Gastroesophageal sphincter (tissue), 4 donors: ENCODE measurements at regions not wholly inside any gene's neighbourhood (a gene's known extent, or its start where the extent isn't known, plus 50 kb on each side); places are given as distances from the start of the nearest gene placed in this dataset.
"Not testable (repeated sequence)": the region's sequence is repeated elsewhere in the genome, so short reads cannot be mapped to it uniquely, and the experiment has no call there.

Experiments used
- ATAC-seq: fragments of 150-250 bp; one replicate; pipeline ENCODE4 v1.9.1; 2016; ENCODE audit warnings: mild to moderate bottlenecking, moderate library complexity
- H3K27ac ChIP-seq, 4 donors: fragments of 200-600 bp; sonication (generic) in 3 of 4; 1 replicate in 3 of 4; 2 replicates in 1 of 4; pipeline ENCODE4 v1.5.1; 2016 to 2019
- H3K27me3 ChIP-seq: fragments of 200-600 bp; sonication (generic); one replicate; pipeline ENCODE4 v1.5.1; 2019
- H3K36me3 ChIP-seq, 2 donors: fragments of 200-600 bp; sonication (generic); one replicate each; pipeline ENCODE4 v1.5.1; 2019; ENCODE audit warnings: control low read depth in 1 of 2
- H3K4me1 ChIP-seq, 3 donors: fragments of 200-600 bp; sonication (generic); 1 replicate in 2 of 3; 2 replicates in 1 of 3; pipeline ENCODE4 v1.5.1; 2016 to 2019; ENCODE audit warnings: control low read depth in 2 of 3
- H3K4me3 ChIP-seq, 2 donors: fragments of 200-600 bp; sonication (generic); one replicate each; pipeline ENCODE4 v1.5.1; 2019; ENCODE audit warnings: mild to moderate bottlenecking in 1 of 2, moderate library complexity in 1 of 2
- H3K9me3 ChIP-seq, 3 donors: fragments of 200-600 bp; sonication (generic); one replicate each; pipeline ENCODE4 v1.5.1; 2017 to 2019; ENCODE audit warnings: control low read depth in 2 of 3
- CTCF ChIP-seq, 4 experiments: fragments of 200-600 bp in 2 of 4; fragments of 450-650 bp in 2 of 4; sonication (generic) in 1 of 4; IDR thresholded peaks; one replicate each; pipeline ENCODE4 v1.5.1; 2017 to 2019; ENCODE audit warnings: antibody characterized with exemption in 4 of 4, mild to moderate bottlenecking in 2 of 4, moderate library complexity in 2 of 4
- EP300 ChIP-seq: sonication (generic); formaldehyde crosslinking; IDR thresholded peaks from one replicate; pipeline ENCODE4 v1.6.1; 2017; ENCODE audit warnings: antibody characterized with exemption, mild to moderate bottlenecking
- POLR2A ChIP-seq, 2 donors: fragments of 450-650 bp; IDR thresholded peaks; one replicate each; pipeline ENCODE4 v1.6.1; 2017; ENCODE audit warnings: antibody characterized with exemption in 2 of 2, mild to moderate bottlenecking in 2 of 2, moderate library complexity in 1 of 2
- POLR2AphosphoS5 ChIP-seq: sonication (generic); formaldehyde crosslinking; IDR thresholded peaks from one replicate; pipeline ENCODE4 v1.6.1; 2017; ENCODE audit warnings: antibody characterized with exemption
- WGBS, 2 donors: methylation state at CpG; one replicate each; pipeline ENCODE4 v1.1.5; 2018; ENCODE audit warnings: low coverage in 1 of 2; 5-methylcytosine and 5-hydroxymethylcytosine counted together

- 88 to 95% methylated on average over 4 to 5 of the region's 6 CpGs for WGBS, 2 donors
- no peak overlapping the region for H3K27ac ChIP-seq
- no peaks in the 10 kb centered on the region for H3K4me1 ChIP-seq
- no peak for ATAC-seq
- H3K36me3 ChIP-seq = no peaks in the 10 kb centered on the region
- no peak overlapping the region for H3K4me3 ChIP-seq
- no peaks in the 10 kb centered on the region for H3K27me3 ChIP-seq
- no peak for TF ChIP-seq CTCF (IDR thresholded peaks at IDR 0.05)
- no peak for TF ChIP-seq POLR2A (IDR thresholded peaks at IDR 0.05)
- no peak for TF ChIP-seq EP300
- no peak for TF ChIP-seq POLR2AphosphoS5
- H3K9me3 ChIP-seq = no peaks in the 10 kb centered on the region
Measured at GRCh38 chr16:14384745-14385144, 245.3 kb downstream of the PARN start.

- not testable (repeated sequence) for ATAC-seq, H3K4me1 ChIP-seq, H3K27me3 ChIP-seq, H3K9me3 ChIP-seq, H3K36me3 ChIP-seq, H3K4me3 ChIP-seq, H3K27ac ChIP-seq
- 92 to 96% methylated on average over 6 of the region's 6 CpGs for WGBS, 2 donors
Measured at GRCh38 chr16:14383844-14384243, 246.2 kb downstream of the PARN start.

GRCh38 chr16:14378689-14379467 is 251.2 kb downstream of the PARN start:
- Histone ChIP-seq H3K4me3 (no peak overlapping the region), H3K9me3 (no peaks in the 10 kb centered on the region), H3K27ac (no peak overlapping the region), H3K36me3 (no peaks in the 10 kb centered on the region), H3K27me3 (no peaks in the 10 kb centered on the region), H3K4me1 (no peaks in the 10 kb centered on the region)
- ATAC-seq = no peak
- WGBS, 2 donors = 97 to 100% methylated on average over 2 to 5 of the region's 17 CpGs
- TF ChIP-seq CTCF (IDR thresholded peaks at IDR 0.05) (no peak), EP300 (no peak), POLR2A (IDR thresholded peaks at IDR 0.05) (no peak), POLR2AphosphoS5 (no peak)

GRCh38 chr16:14378131-14378551 is 251.9 kb downstream of the PARN start:
- no peak overlapping the region for H3K27ac ChIP-seq
- ATAC-seq = no peak
- no peaks in the 10 kb centered on the region for H3K4me1 ChIP-seq
- no peaks in the 10 kb centered on the region for H3K36me3 ChIP-seq
- no peaks in the 10 kb centered on the region for H3K27me3 ChIP-seq
- TF ChIP-seq POLR2AphosphoS5 (no peak), CTCF (IDR thresholded peaks at IDR 0.05) (no peak), POLR2A (IDR thresholded peaks at IDR 0.05) (no peak), EP300 (no peak)
- WGBS, 2 donors = 28 to 63% methylated on average over 4 of the region's 4 CpGs
- H3K9me3 ChIP-seq = no peaks in the 10 kb centered on the region
- no peak overlapping the region for H3K4me3 ChIP-seq

GRCh38 chr16:14377326-14377725 is 252.7 kb downstream of the PARN start:
- Histone ChIP-seq H3K4me3 (no peak overlapping the region), H3K36me3 (no peaks in the 10 kb centered on the region), H3K4me1 (no peaks in the 10 kb centered on the region), H3K9me3 (no peaks in the 10 kb centered on the region), H3K27ac (no peak overlapping the region), H3K27me3 (no peaks in the 10 kb centered on the region)
- TF ChIP-seq CTCF (IDR thresholded peaks at IDR 0.05) (no peak), POLR2AphosphoS5 (no peak), POLR2A (IDR thresholded peaks at IDR 0.05) (no peak), EP300 (no peak)
- no peak for ATAC-seq
- 40 to 60% methylated on average over 1 of the region's 1 CpG for WGBS, 2 donors
